HepG2 (cell line): ENCODE measurements at regions not wholly inside any gene's neighbourhood (a gene's known extent, or its start where the extent isn't known, plus 50 kb on each side); places are given as distances from the start of the nearest gene placed in this dataset.
"Not testable (repeated sequence)": the region's sequence is repeated elsewhere in the genome, so short reads cannot be mapped to it uniquely, and the experiment has no call there.

ENCODE experiments used
- ATAC-seq: fragments of 200-7000 bp; cut with Tn5 transposase; 3 replicates; pipeline ENCODE4 v1.9.1; 2020; ENCODE audit warnings: mild to moderate bottlenecking, moderate library complexity
- BruUV-seq: library from RNA; stranded (reverse); fragments of 400-500 nt; replicated peaks from 2 replicates; lab custom pipeline; 2021; lab: Mats Ljungman, UMichigan
- CTCF ChIA-PET: fragments of 300-600 bp; formaldehyde crosslinking; extraction: SDS; loops from one replicate; lab custom pipeline; 2021; ENCODE audit warnings: low total read pairs, inconsistent platforms, low intra/inter-chr PET ratio; lab: Yijun Ruan, JAX
- POLR2A ChIA-PET: fragments of 350-600 bp; sonication (Branson Sonifier 250); formaldehyde crosslinking; loops from one replicate; lab custom pipeline; 2020; ENCODE audit warnings: antibody characterized with exemption, inconsistent platforms; lab: Yijun Ruan, JAX
- DNase-seq: peaks from one replicate; pipeline ENCODE4 v3.0.0-alpha.2; 2015; ENCODE audit warnings: low spot score
- FAIRE-seq: peaks from 3 replicates; lab custom pipeline; 2011; peaks lifted over from hg19 to GRCh38; lab: Jason Lieb, UNC
- H2AFZ ChIP-seq: one replicate; pipeline ENCODE4 v1.6.1; 2011; ENCODE audit warnings: low read length, inconsistent platforms
- H3K27ac ChIP-seq: fragments of 300-600 bp; 3 replicates; pipeline ENCODE4 v1.8.0; 2011; ENCODE audit warnings: mixed run types, mild to moderate bottlenecking, mixed read lengths, low read length, inconsistent platforms; ENCODE audit not compliant: insufficient read depth; ENCODE audit errors: extremely low read length
- H3K27me3 ChIP-seq, 2 experiments: fragments of 200-600 bp in 1 of 2; 2 replicates in 1 of 2; 3 replicates in 1 of 2; pipeline versions ENCODE4 v1.6.0 to v1.8.0; 2011; ENCODE audit warnings: low read length in 2 of 2, mild to moderate bottlenecking in 2 of 2, moderate library complexity in 2 of 2, inconsistent platforms in 1 of 2; ENCODE audit not compliant: insufficient read depth in 2 of 2, control insufficient read depth in 1 of 2
- H3K36me3 ChIP-seq, 2 experiments: fragments of 200-600 bp in 1 of 2; replicated peaks in 1 of 2; 2 replicates in 1 of 2; 3 replicates in 1 of 2; pipeline versions ENCODE4 v1.5.1 to v1.8.0; 2011; ENCODE audit warnings: low read length in 2 of 2, inconsistent platforms in 1 of 2; ENCODE audit not compliant: insufficient read depth in 2 of 2, control insufficient read depth in 1 of 2
- H3K4me1 ChIP-seq: 2 replicates; pipeline ENCODE4 v1.5.1; 2012; ENCODE audit warnings: low read length, inconsistent platforms; ENCODE audit not compliant: insufficient read depth
- H3K4me2 ChIP-seq: 2 replicates; pipeline ENCODE4 v1.6.0; 2011; ENCODE audit warnings: low read depth, low read length, inconsistent platforms
- H3K4me3 ChIP-seq, 3 experiments: fragments of 200-600 bp in 1 of 3; sonication (generic), shearing (Covaris generic) in 1 of 3; replicated peaks in 1 of 3; 2 replicates each; pipeline ENCODE4 v1.5.1; 2011 to 2016; ENCODE audit warnings: low read length in 3 of 3, inconsistent platforms in 2 of 3, low read depth in 2 of 3, mild to moderate bottlenecking in 2 of 3, control low read depth in 1 of 3, mixed read lengths in 1 of 3; ENCODE audit not compliant: insufficient read depth in 1 of 3
- H3K79me2 ChIP-seq: one replicate; pipeline ENCODE4 v1.6.1; 2011; ENCODE audit warnings: low read length, inconsistent platforms; ENCODE audit not compliant: insufficient read depth
- H3K9ac ChIP-seq: 2 replicates; pipeline ENCODE4 v1.6.0; 2011; ENCODE audit warnings: mild to moderate bottlenecking, low read depth, low read length, inconsistent platforms; ENCODE audit not compliant: insufficient read depth
- H3K9me3 ChIP-seq: 2 replicates; pipeline ENCODE4 v1.5.1; 2012; ENCODE audit warnings: mild to moderate bottlenecking, low read length
- H4K20me1 ChIP-seq: 2 replicates; pipeline ENCODE4 v1.6.0; 2011; ENCODE audit warnings: inconsistent platforms, mild to moderate bottlenecking, low read length, moderate library complexity; ENCODE audit not compliant: insufficient read depth
- AFF4 ChIP-seq: sonication (generic); formaldehyde crosslinking; IDR thresholded peaks from 2 replicates; pipeline ENCODE4 v1.4.0; 2020; ENCODE audit warnings: missing genetic modification reagents
- ARID5B ChIP-seq: IDR thresholded peaks from 2 replicates; pipeline ENCODE4 v1.4.0; 2020; ENCODE audit warnings: mild to moderate bottlenecking, missing genetic modification reagents
- FOXP1 ChIP-seq, 2 experiments: fragments of 450-650 bp in 1 of 2; IDR thresholded peaks; 2 replicates each; pipeline ENCODE4 v1.6.1; 2017 to 2018; ENCODE audit warnings: antibody characterized with exemption in 1 of 2
- HNF4A ChIP-seq: sonication (generic); formaldehyde crosslinking; IDR thresholded peaks from 2 replicates; pipeline ENCODE4 v1.4.0; 2020; ENCODE audit warnings: missing genetic modification reagents
- HNF4G ChIP-seq, 2 experiments: sonication (generic) in 1 of 2; formaldehyde crosslinking in 1 of 2; IDR thresholded peaks; 2 replicates each; pipeline versions ENCODE4 v1.4.0 to v1.6.1; 2011 to 2020; ENCODE audit warnings: borderline replicate concordance in 2 of 2, low read depth in 2 of 2, mild to moderate bottlenecking in 2 of 2, low read length in 1 of 2, missing genetic modification reagents in 1 of 2, moderate library complexity in 1 of 2
- NR2F6 ChIP-seq, 2 experiments: IDR thresholded peaks; 2 replicates each; pipeline ENCODE4 v1.6.1; 2016; ENCODE audit warnings: antibody characterized with exemption in 1 of 2, mild to moderate bottlenecking in 1 of 2
- TCF7 ChIP-seq: sonication (generic); IDR thresholded peaks from 2 replicates; pipeline ENCODE4 v1.6.1; 2016; ENCODE audit warnings: antibody characterized with exemption, low read depth
- TFE3 ChIP-seq: IDR thresholded peaks from 2 replicates; pipeline ENCODE4 v1.6.1; 2016
- ZMYM4 ChIP-seq: sonication (generic); formaldehyde crosslinking; IDR thresholded peaks from 2 replicates; pipeline ENCODE4 v1.8.1; 2023; ENCODE audit warnings: mild to moderate bottlenecking, missing genetic modification reagents
- WGBS: methylation state at CpG from one replicate; pipeline ENCODE4 v1.1.6; 2017; ENCODE audit warnings: low lambda C conversion rate; 5-methylcytosine and 5-hydroxymethylcytosine counted together
- in situ Hi-C: cut with HindIII; loops from 2 replicates; pipeline ENCODE4 v1.10.0; 2017; ENCODE audit warnings: low pct_unique_long_range_greater_than_20kb; ENCODE audit not compliant: extremely low pct_ligation_motif_present
- intact Hi-C: fragments of 100-400 bp; cut with micrococcal nuclease; formaldehyde crosslinking; loops from one replicate; pipeline ENCODE4 v1.10.0; 2022; ENCODE audit not compliant: unreplicated experiment

- no peak for TF ChIP-seq AFF4 (CRISPR knock-in tag)
- TF ChIP-seq, all 625 proteins: peak for 0
These were observed 227.9 kb upstream of the CHD1 start (continued) for GRCh38 chr5:99156688-99157087.

- intact Hi-C loops; H3K79me2 ChIP-seq; H3K9ac ChIP-seq; H3K4me2 ChIP-seq; BruUV-seq; H3K4me3 ChIP-seq; ATAC-seq; in situ Hi-C loops; H3K9me3 ChIP-seq; H3K27ac ChIP-seq; POLR2A ChIA-PET; H2AFZ ChIP-seq; H4K20me1 ChIP-seq; FAIRE-seq; CTCF ChIA-PET; H3K36me3 ChIP-seq; H3K4me1 ChIP-seq; H3K27me3 ChIP-seq; TF ChIP-seq FOXP1 (IDR thresholded peaks at IDR 0.05); NR2F6 (CRISPR knock-in tag; IDR thresholded peaks at IDR 0.05); HNF4G (CRISPR knock-in tag; IDR thresholded peaks at IDR 0.05; ENCODE audit: borderline replicate concordance, low read depth): not testable (repeated sequence)
- 0% methylated on average over 1 of the region's 1 CpG for WGBS
- peak; percentile 17 for DNase-seq
- peak; percentile 10; the same call in 1 of the 2 replicates for TF ChIP-seq FOXP1 (CRISPR knock-in tag; IDR thresholded peaks at IDR 0.05)
- peak; percentile 14; the same call in 1 of the 2 replicates for TF ChIP-seq ZMYM4 (CRISPR knock-in tag)
- peak; percentile 75 for TF ChIP-seq HNF4A (CRISPR knock-in tag)
- TF ChIP-seq NR2F6 (IDR thresholded peaks at IDR 0.05): peak; percentile 45
- TF ChIP-seq TFE3: peak; percentile 50; the same call in 1 of the 2 replicates
- TF ChIP-seq TCF7: 0 out of 2 replicates have a peak, but pooled peaks have one; percentile 9
- TF ChIP-seq HNF4G (IDR thresholded peaks at IDR 0.05; ENCODE audit: borderline replicate concordance, low read depth, low read length): peak; percentile 46; the same call in 1 of the 2 replicates
- TF ChIP-seq ARID5B (CRISPR knock-in tag): 0 out of 2 replicates have a peak, but pooled peaks have one; percentile 9
These were observed 214.5 kb upstream of the CHD1 start for GRCh38 chr5:99143283-99143795.
